ENCODE measurements at regions not wholly inside any gene's neighbourhood (a gene's known extent, or its start where the extent isn't known, plus 50 kb on each side); places are given as distances from the start of the nearest gene placed in this dataset.

DNA sequence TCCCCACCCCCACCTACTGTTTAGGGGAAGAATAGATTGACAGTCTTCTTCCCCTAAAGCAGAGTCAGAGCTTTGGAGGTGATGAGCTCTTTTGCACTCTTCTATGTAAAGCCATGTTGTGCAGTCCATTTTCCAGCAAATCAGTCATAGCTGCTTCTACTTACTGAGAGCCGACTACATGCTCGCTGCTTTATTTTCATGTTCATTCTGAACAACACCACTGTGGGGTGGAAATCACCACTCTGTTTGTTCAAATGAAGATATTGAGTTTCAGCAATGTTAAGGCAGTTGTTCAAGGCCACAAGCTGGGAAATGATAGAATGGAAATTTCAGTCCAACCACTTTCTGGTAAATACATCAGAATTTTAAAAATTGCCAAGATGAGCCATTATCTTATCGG, 88.3 kb downstream of the INSIG2 start:
- DNase-seq: no peak

DNA sequence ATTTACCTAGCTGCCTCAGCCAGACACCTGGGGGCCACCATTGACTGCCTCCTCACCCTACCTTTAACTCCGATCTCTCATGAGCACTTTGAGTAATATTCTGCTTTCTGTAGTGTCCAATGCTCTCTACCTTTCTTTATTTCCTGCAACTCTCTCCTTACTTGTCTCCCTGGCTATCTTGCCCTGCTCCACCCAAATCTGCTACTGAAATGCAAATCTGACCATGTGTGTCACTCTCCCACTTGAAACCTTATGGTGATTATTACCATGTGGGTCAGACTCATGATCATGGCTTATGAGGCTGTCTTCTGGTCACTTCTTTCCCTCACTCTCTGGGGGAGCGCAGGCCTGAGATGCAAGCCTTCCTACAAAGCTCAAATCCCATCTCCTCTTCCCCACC, 83.3 kb downstream of the INSIG2 start:
- no peak for DNase-seq

DNA sequence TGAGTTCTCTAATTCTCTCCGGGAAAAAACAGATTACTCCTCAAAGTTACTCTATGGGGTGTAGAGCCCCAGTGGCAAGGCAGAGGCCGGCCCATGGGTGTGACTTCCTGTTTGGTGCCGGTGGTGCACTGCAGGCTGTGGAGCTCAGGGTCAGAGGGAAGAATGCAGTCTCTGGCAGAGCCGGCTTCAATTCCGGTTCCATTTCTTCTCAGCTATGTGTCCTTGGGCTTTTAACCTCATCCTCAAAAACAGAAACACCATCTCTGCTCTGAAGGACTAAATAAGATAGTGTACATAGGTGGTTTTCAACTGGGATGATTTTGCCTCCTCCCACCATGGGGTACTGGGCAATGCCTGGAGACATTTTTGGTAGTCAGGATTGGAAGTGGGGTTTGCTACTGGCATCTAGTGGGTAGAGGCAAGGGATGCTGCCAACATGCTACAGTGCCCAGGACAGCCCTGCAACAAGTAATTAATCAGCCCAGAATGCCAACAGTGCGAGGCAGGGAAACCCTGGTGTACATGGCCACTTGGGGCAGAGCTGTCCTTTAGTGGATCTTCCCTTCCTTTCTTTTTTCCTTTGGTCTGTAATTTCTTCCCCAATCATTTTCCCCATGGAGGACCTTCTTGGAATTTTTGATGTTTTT, 81.2 kb downstream of the INSIG2 start:
- DNase-seq: no peak

DNA sequence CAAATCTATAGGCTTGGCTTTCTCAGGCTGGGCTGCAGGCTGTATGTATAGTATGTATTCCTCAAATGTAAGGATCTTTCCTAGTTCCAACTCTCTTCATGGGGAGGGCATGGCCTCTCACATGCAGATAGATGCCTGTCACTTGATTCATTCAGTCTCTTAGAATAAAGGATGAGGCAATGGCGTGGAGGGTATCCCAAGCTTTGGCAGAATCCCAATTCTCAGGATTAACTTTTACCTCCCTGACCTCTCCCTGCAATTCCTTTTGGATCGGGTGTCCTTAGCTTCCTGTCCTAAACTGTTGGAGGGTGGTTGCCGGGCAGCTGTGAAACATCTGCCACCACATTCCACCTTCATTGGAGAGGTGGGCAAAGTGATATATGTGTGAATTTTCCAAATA, 80.3 kb downstream of the INSIG2 start:
- no peak for DNase-seq

DNA sequence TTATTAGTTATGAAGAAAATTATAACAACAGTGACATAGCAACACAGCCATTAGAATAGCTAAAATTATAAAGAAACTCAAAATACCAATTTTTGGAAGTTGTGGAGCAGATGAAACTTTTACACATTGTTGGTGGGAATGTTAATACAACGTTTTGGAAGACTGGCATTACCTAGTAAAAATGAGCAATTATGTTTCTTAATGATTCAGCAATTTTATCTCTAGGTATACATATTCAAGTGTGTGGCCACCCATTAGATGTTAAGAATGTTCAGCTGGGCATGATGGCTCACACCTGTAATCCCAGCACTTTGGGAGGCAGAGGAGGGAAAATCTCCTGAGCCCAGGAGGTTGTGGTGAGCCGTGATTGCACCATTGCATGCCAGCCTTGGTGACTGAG, 78.8 kb downstream of the INSIG2 start:
- DNase-seq: no peak

DNA sequence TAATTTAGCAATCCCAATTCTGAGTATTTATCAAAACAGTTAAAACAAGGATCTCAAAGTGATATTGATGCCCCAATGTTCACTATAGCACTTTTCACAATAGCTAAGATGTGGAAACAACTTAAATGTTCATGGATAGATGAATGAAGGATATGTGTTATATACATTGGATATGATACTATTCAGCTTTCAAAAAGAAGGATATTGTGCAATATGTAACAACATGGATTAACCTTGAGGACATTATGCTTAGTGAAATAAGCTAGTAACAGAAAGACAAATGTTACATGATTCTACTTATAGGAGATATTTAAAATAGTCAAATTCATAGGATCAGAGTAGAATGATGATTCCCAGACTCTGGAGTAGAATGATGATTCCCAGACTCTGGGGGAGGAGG, 78.0 kb downstream of the INSIG2 start:
- no peak for DNase-seq

DNA sequence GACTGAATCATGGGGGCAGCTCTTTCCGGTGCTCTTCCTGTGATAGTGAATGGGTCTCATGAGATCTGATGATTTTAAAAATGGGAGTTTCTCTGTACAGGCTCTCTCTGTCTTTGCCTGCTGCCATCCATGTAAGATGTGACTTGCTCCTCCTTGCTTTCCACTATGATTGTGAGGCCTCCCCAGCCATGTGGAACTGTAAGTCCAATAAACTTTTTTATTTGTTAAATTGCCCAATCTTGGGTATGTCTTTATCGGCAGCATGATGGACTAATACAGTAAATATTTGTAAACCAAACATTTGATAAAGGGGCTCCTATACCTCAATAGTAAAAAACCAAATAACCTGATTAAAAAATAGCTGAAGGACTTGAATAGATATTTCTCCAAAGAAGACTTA, 77.3 kb downstream of the INSIG2 start:
- DNase-seq: no peak

Measured in NCI-H345 (cell line).